ENCODE measurements at regions not wholly inside any gene's neighbourhood (a gene's known extent, or its start where the extent isn't known, plus 50 kb on each side); places are given as distances from the start of the nearest gene placed in this dataset.

DNA sequence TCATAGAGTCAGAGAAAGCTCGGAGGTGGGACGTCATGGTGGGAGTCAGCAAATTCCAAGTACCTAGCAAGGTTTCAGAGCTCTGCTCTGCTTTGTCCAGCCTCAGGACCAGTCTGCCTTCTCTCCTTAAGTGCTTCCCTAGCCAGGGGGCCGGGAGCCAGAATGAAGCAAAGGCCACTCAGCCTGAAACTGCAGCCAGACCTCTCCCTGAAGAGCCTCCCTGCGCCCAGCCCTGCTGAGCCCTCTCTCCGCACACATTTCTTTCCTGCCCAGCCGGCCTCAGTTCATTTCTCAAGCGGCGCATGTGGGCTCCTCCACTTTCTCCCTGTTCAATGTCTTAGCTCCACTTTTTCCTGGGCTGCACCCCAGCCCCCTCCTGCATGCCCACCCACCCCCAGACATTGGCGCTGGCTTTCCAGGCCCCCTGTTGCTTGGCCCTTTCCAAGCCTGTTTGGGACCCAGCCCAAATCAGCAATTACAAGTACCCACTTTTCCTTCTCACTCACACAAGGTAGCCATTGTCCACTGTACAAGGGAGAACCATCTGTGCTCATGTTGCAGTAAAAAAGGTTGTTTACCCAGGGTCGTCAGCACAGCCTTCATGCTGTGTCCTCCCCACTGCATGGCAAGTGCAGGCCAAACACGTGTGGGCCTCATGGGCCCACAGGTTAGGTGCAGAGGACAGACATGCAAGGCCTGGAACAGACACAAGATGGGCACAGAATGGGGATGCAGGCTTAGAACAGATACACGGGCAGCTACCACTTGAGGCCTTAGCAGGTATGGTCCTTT, 147.1 kb downstream of the MRPL14 start:
- TF ChIP-seq GATA2 (CRISPR knock-in tag; IDR thresholded peaks at IDR 0.05) (no peak), KLF6 (CRISPR knock-in tag; IDR thresholded peaks at IDR 0.05; ENCODE audit: borderline replicate concordance) (no peak)

Measured in K562 (cell line).